ENCODE measurements at regions not wholly inside any gene's neighbourhood (a gene's known extent, or its start where the extent isn't known, plus 50 kb on each side); places are given as distances from the start of the nearest gene placed in this dataset.
A peak's percentile ranks its signal among the peaks of the same experiment; 100 is the strongest.

GRCh38 chr4:53782458-53782845, 191.2 kb upstream of the LNX1 start:
- peaks cover 10% of the 10 kb centered on the region for H3K4me1 ChIP-seq
- H3K9me3 ChIP-seq: no peaks in the 10 kb centered on the region
- H3K36me3 ChIP-seq: no peaks in the 10 kb centered on the region
- no peak for TF ChIP-seq CTCF (IDR thresholded peaks at IDR 0.05)
- ATAC-seq (no peak), DNase-seq (no peak)
- no peak overlapping the region for H3K4me3 ChIP-seq
- intact Hi-C loops (cut with DNase I): no loop called here
- no peaks in the 10 kb centered on the region for H3K27me3 ChIP-seq (ENCODE audit: low read depth)
- H3K27ac ChIP-seq: peak overlapping the region; percentile 38

- Histone ChIP-seq H3K36me3 (no peaks in the 10 kb centered on the region), H3K27ac (peak overlapping the region; percentile 38), H3K9me3 (no peaks in the 10 kb centered on the region), H3K27me3 (ENCODE audit: low read depth) (no peaks in the 10 kb centered on the region), H3K4me3 (no peak overlapping the region), H3K4me1 (peaks cover 10% of the 10 kb centered on the region)
- intact Hi-C loops (cut with DNase I): no loop called here
- TF ChIP-seq CTCF (IDR thresholded peaks at IDR 0.05): no peak
- DNase-seq (no peak), ATAC-seq (no peak)
Measured at GRCh38 chr4:53781629-53782457, 190.6 kb upstream of the LNX1 start.

GRCh38 chr4:53780736-53781400, 189.6 kb upstream of the LNX1 start:
- intact Hi-C loops (cut with DNase I): no loop called here
- H3K27ac ChIP-seq: no peak overlapping the region
- H3K9me3 ChIP-seq: no peaks in the 10 kb centered on the region
- TF ChIP-seq CTCF (IDR thresholded peaks at IDR 0.05): no peak
- peaks cover 10% of the 10 kb centered on the region for H3K4me1 ChIP-seq
- H3K27me3 ChIP-seq (ENCODE audit: low read depth): no peaks in the 10 kb centered on the region
- DNase-seq (no peak), ATAC-seq (no peak)
- H3K36me3 ChIP-seq: no peaks in the 10 kb centered on the region
- H3K4me3 ChIP-seq: no peak overlapping the region

- intact Hi-C loops (cut with DNase I): no loop called here
- Histone ChIP-seq H3K4me3 (no peak overlapping the region), H3K4me1 (peaks cover 10% of the 10 kb centered on the region), H3K27me3 (ENCODE audit: low read depth) (no peaks in the 10 kb centered on the region), H3K27ac (no peak overlapping the region), H3K36me3 (no peaks in the 10 kb centered on the region), H3K9me3 (no peaks in the 10 kb centered on the region)
- DNase-seq: no peak
- no peak for TF ChIP-seq CTCF (IDR thresholded peaks at IDR 0.05)
- no peak for ATAC-seq
Measured at GRCh38 chr4:53779025-53779424, 187.7 kb upstream of the LNX1 start.

- Histone ChIP-seq H3K27me3 (ENCODE audit: low read depth) (no peaks in the 10 kb centered on the region), H3K4me3 (no peak overlapping the region), H3K27ac (no peak overlapping the region), H3K4me1 (peaks cover 10% of the 10 kb centered on the region), H3K36me3 (no peaks in the 10 kb centered on the region), H3K9me3 (no peaks in the 10 kb centered on the region)
- DNase-seq (no peak), ATAC-seq (no peak)
- intact Hi-C loops (cut with DNase I): no loop called here
- no peak for TF ChIP-seq CTCF (IDR thresholded peaks at IDR 0.05)
Measured at GRCh38 chr4:53778155-53778554, 186.9 kb upstream of the LNX1 start.
